Lower leg skin (tissue), 4 donors: ENCODE measurements at regions not wholly inside any gene's neighbourhood (a gene's known extent, or its start where the extent isn't known, plus 50 kb on each side); places are given as distances from the start of the nearest gene placed in this dataset.

ENCODE experiments used
- DNase-seq, 2 donors: peaks; one replicate each; pipeline ENCODE4 v3.0.0-alpha.2; 2019; ENCODE audit warnings: low spot score in 2 of 2
- H3K4me3 ChIP-seq: fragments of 200-600 bp; sonication (generic); 2 replicates; pipeline ENCODE4 v1.5.1; 2017; ENCODE audit warnings: mild to moderate bottlenecking, low read depth; ENCODE audit not compliant: poor library complexity, severe bottlenecking
- CTCF ChIP-seq, 3 donors: fragments of 450-650 bp; IDR thresholded peaks; one replicate each; pipeline ENCODE4 v1.5.1; 2016; ENCODE audit warnings: antibody characterized with exemption in 3 of 3, mild to moderate bottlenecking in 3 of 3, moderate library complexity in 2 of 3
- POLR2A ChIP-seq, 2 donors: fragments of 450-650 bp; IDR thresholded peaks; one replicate each; pipeline ENCODE4 v1.6.1; 2016 to 2017; ENCODE audit warnings: antibody characterized with exemption in 2 of 2, mild to moderate bottlenecking in 1 of 2, moderate library complexity in 1 of 2
- WGBS, 2 donors: methylation state at CpG; one replicate each; pipeline ENCODE4 v1.1.5; 2018; 5-methylcytosine and 5-hydroxymethylcytosine counted together
- intact Hi-C: fragments of 100-400 bp; cut with DNase I; formaldehyde crosslinking; loops from one replicate; pipeline ENCODE4 v1.15.0; 2023; ENCODE audit warnings: low total_unique reads

GRCh38 chr13:73872397-73872796, 261.8 kb downstream of the KLF12 start:
- intact Hi-C loops: no loop called here
- 58 to 73% methylated on average over 3 of the region's 3 CpGs for WGBS, 2 donors
- no peak overlapping the region for H3K4me3 ChIP-seq
- TF ChIP-seq CTCF (IDR thresholded peaks at IDR 0.05): no peak
- TF ChIP-seq POLR2A (IDR thresholded peaks at IDR 0.05): no peak
- no peak for DNase-seq

- intact Hi-C loops: no loop called here
- H3K4me3 ChIP-seq: no peak overlapping the region
- TF ChIP-seq CTCF (IDR thresholded peaks at IDR 0.05): no peak
- TF ChIP-seq POLR2A (IDR thresholded peaks at IDR 0.05): no peak
- DNase-seq: no peak
- 85 to 89% methylated on average over 15 of the region's 15 CpGs for WGBS, 2 donors
Observed at GRCh38 chr13:73870970-73871935, 263.0 kb downstream of the KLF12 start.

GRCh38 chr13:73870036-73870741, 264.0 kb downstream of the KLF12 start:
- TF ChIP-seq CTCF (IDR thresholded peaks at IDR 0.05) (no peak), POLR2A (IDR thresholded peaks at IDR 0.05) (no peak)
- 72 to 76% methylated on average over 5 of the region's 5 CpGs for WGBS, 2 donors
- DNase-seq: no peak
- no peak overlapping the region for H3K4me3 ChIP-seq
- intact Hi-C loops: no loop called here

- TF ChIP-seq CTCF (IDR thresholded peaks at IDR 0.05): no peak
- TF ChIP-seq POLR2A (IDR thresholded peaks at IDR 0.05): no peak
- 87% methylated on average over 1 of the region's 1 CpG for WGBS, 2 donors
Observed at GRCh38 chr13:73865027-73865426, 269.2 kb downstream of the KLF12 start.

GRCh38 chr13:73861136-73861535, 273.1 kb downstream of the KLF12 start:
- WGBS, 2 donors: 84 to 99% methylated on average over 2 of the region's 2 CpGs
- DNase-seq: no peak
- intact Hi-C loops: no loop called here
- no peak for TF ChIP-seq CTCF (IDR thresholded peaks at IDR 0.05)
- TF ChIP-seq POLR2A (IDR thresholded peaks at IDR 0.05): no peak
- no peak overlapping the region for H3K4me3 ChIP-seq

More at GRCh38 chr13:73865027-73865426, 269.2 kb downstream of the KLF12 start:
- no peak for DNase-seq
- H3K4me3 ChIP-seq: no peak overlapping the region
- intact Hi-C loops: no loop called here
